HUES6 (cell line): ENCODE measurements at regions not wholly inside any gene's neighbourhood (a gene's known extent, or its start where the extent isn't known, plus 50 kb on each side); places are given as distances from the start of the nearest gene placed in this dataset.

Source experiments
- H3K27ac ChIP-seq: 2 replicates; pipeline ENCODE4 v1.7.0; 2013; ENCODE audit warnings: low read depth, mild to moderate bottlenecking, low read length, inconsistent platforms
- H3K27me3 ChIP-seq: 2 replicates; pipeline ENCODE4 v1.6.1; 2013; ENCODE audit warnings: low read length; ENCODE audit not compliant: control insufficient read depth, insufficient read depth
- H3K36me3 ChIP-seq: 2 replicates; pipeline ENCODE4 v1.6.1; 2013; ENCODE audit warnings: low read length; ENCODE audit not compliant: control insufficient read depth, insufficient read depth
- H3K4me1 ChIP-seq: 2 replicates; pipeline ENCODE4 v1.6.1; 2013; ENCODE audit warnings: low read length; ENCODE audit not compliant: control insufficient read depth, insufficient read depth
- H3K4me3 ChIP-seq: 2 replicates; pipeline ENCODE4 v1.5.1; 2013; ENCODE audit warnings: low read depth, low read length
- H3K9ac ChIP-seq: one replicate; pipeline ENCODE4 v1.6.1; 2013; ENCODE audit warnings: mild to moderate bottlenecking, low read length
- H3K9me3 ChIP-seq: 2 replicates; pipeline ENCODE4 v1.6.1; 2013; ENCODE audit warnings: low read depth, low read length; ENCODE audit not compliant: control insufficient read depth, insufficient read depth

- no peak overlapping the region for H3K9ac ChIP-seq
- H3K4me3 ChIP-seq: no peak overlapping the region
- H3K4me1 ChIP-seq: peaks cover 6% of the 10 kb centered on the region; the same call in 1 of the 2 replicates
- H3K27me3 ChIP-seq: no peaks in the 10 kb centered on the region
- H3K9me3 ChIP-seq: no peaks in the 10 kb centered on the region
- no peak overlapping the region for H3K27ac ChIP-seq
- H3K36me3 ChIP-seq: no peaks in the 10 kb centered on the region
Measured at GRCh38 chr1:220982686-220983085, 103.4 kb downstream of the HLX start.

DNA sequence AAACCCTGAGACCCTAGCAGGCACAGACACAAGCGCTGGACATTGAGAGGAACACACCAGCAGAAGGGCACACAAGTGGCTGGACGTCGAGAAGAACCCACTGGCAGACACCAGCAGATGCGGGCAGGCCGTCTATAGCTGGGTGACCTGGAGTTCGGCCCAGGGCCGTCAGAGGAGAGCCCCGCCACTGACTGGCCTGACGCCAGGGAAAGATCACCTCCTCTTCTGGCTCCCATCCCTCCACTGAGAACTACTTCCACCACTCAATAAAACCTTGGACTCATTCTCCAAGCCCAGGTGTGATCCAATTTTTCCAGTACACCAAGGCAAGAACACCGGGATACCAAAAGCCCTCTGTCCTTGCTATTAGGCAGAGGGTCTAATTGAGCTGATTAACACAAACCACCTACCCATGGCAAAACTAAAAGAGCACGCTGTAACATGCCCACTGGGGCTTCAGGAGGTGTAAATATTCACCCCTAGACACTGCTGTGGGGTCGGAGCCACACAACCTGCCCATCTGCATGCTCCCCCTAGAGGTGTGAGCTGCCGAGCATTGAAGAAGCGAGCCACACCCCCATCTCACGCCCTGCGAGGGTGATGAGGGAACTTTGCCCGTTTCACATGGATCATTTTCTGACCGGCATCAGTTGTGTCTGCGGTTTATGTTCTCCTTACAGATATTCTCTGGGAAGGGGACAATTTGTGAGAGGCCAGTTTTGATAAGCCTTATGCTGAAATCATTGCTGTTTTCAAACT lies 104.8 kb downstream of the HLX start:
- Histone ChIP-seq H3K4me3 (no peak overlapping the region), H3K27ac (no peak overlapping the region), H3K9ac (no peak overlapping the region), H3K9me3 (no peaks in the 10 kb centered on the region), H3K27me3 (no peaks in the 10 kb centered on the region), H3K4me1 (peaks cover 6% of the 10 kb centered on the region; the same call in 1 of the 2 replicates), H3K36me3 (no peaks in the 10 kb centered on the region)

- Histone ChIP-seq H3K9ac (no peak overlapping the region), H3K27me3 (no peaks in the 10 kb centered on the region), H3K4me3 (no peak overlapping the region), H3K9me3 (no peaks in the 10 kb centered on the region), H3K36me3 (no peaks in the 10 kb centered on the region), H3K4me1 (peaks cover 7% of the 10 kb centered on the region), H3K27ac (no peak overlapping the region)
Measured at GRCh38 chr1:220990427-220991339, 111.4 kb downstream of the HLX start.

- Histone ChIP-seq H3K27ac (no peak overlapping the region), H3K27me3 (no peaks in the 10 kb centered on the region), H3K9ac (no peak overlapping the region), H3K4me1 (peaks cover 7% of the 10 kb centered on the region), H3K9me3 (no peaks in the 10 kb centered on the region), H3K36me3 (no peaks in the 10 kb centered on the region), H3K4me3 (no peak overlapping the region)
Measured at GRCh38 chr1:220991506-220991905, 112.3 kb downstream of the HLX start.

GRCh38 chr1:220991959-220992704 lies 112.9 kb downstream of the HLX start:
- Histone ChIP-seq H3K9me3 (no peaks in the 10 kb centered on the region; the same call in 1 of the 2 replicates), H3K4me3 (no peak overlapping the region), H3K27ac (no peak overlapping the region), H3K4me1 (peaks cover 7% of the 10 kb centered on the region), H3K9ac (no peak overlapping the region), H3K27me3 (no peaks in the 10 kb centered on the region), H3K36me3 (no peaks in the 10 kb centered on the region)

- Histone ChIP-seq H3K9ac (no peak overlapping the region), H3K36me3 (no peaks in the 10 kb centered on the region), H3K4me1 (peaks cover 7% of the 10 kb centered on the region), H3K9me3 (no peaks in the 10 kb centered on the region; the same call in 1 of the 2 replicates), H3K27ac (no peak overlapping the region), H3K4me3 (no peak overlapping the region), H3K27me3 (no peaks in the 10 kb centered on the region)
Measured at GRCh38 chr1:220992705-220993052, 113.4 kb downstream of the HLX start.

GRCh38 chr1:220994671-220995070 lies 115.4 kb downstream of the HLX start:
- peaks cover 7% of the 10 kb centered on the region for H3K4me1 ChIP-seq
- no peak overlapping the region for H3K27ac ChIP-seq

DNA sequence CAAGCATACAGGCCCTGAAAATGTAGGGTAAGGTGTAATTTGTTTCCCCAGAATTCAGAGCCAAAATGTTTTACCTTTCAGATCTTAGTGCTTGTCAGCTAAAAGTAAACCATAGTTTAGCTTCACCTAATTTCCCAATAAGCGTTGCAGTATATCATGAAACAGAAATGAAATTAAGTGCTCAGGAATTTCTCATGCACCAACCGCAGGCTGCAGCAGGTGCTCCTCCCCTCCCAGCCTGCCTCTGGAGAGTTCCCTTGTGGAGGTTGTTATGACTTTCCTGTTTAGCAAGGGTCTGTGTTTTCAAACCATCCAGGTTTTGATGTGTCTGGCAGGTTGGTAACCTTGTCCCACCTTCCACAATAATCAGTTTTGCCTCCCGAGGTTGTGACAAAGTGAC lies 118.5 kb downstream of the HLX start:
- Histone ChIP-seq H3K9me3 (no peaks in the 10 kb centered on the region; the same call in 1 of the 2 replicates), H3K27ac (no peak overlapping the region), H3K4me1 (no peaks in the 10 kb centered on the region), H3K9ac (no peak overlapping the region), H3K4me3 (no peak overlapping the region), H3K36me3 (no peaks in the 10 kb centered on the region), H3K27me3 (no peaks in the 10 kb centered on the region)

More at GRCh38 chr1:220994671-220995070, 115.4 kb downstream of the HLX start:
- Histone ChIP-seq H3K9ac (no peak overlapping the region), H3K27me3 (no peaks in the 10 kb centered on the region), H3K9me3 (no peaks in the 10 kb centered on the region; the same call in 1 of the 2 replicates), H3K36me3 (no peaks in the 10 kb centered on the region), H3K4me3 (no peak overlapping the region)

GRCh38 chr1:220999872-221000863 lies 120.9 kb downstream of the HLX start:
- H3K4me3 ChIP-seq: no peak overlapping the region
- no peaks in the 10 kb centered on the region for H3K36me3 ChIP-seq
- H3K4me1 ChIP-seq: no peaks in the 10 kb centered on the region
- no peak overlapping the region for H3K9ac ChIP-seq
- no peak overlapping the region for H3K27ac ChIP-seq
- H3K9me3 ChIP-seq: no peaks in the 10 kb centered on the region; the same call in 1 of the 2 replicates
- no peaks in the 10 kb centered on the region for H3K27me3 ChIP-seq

GRCh38 chr1:221001167-221001566 lies 121.9 kb downstream of the HLX start:
- Histone ChIP-seq H3K4me1 (no peaks in the 10 kb centered on the region), H3K27me3 (no peaks in the 10 kb centered on the region), H3K4me3 (no peak overlapping the region), H3K9ac (no peak overlapping the region), H3K36me3 (no peaks in the 10 kb centered on the region), H3K27ac (no peak overlapping the region), H3K9me3 (no peaks in the 10 kb centered on the region; the same call in 1 of the 2 replicates)
